ENCODE measurements at regions not wholly inside any gene's neighbourhood (a gene's known extent, or its start where the extent isn't known, plus 50 kb on each side); places are given as distances from the start of the nearest gene placed in this dataset.

DNA sequence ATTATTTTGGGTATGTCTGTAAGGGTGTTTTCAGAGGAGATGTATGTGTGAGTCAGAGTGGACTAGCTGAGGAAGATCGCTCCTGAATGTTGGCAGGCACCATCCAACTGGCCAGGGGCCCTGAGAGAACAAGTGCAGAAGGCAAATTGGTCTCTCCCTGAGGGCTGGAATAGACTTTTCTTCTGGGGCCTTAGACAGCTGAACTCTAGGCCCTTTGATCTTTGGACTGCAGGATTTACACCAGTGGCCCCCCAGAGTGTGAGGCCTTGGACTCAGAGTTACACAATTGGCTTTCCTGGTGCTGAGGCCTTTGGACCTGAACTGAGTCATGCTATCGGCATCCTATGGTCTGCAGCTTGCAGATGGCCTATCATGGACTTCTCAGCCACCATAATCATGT lies 217.2 kb downstream of the REEP3 start:
- no peaks in the 10 kb centered on the region for H3K27me3 ChIP-seq (ENCODE audit: control insufficient read depth, insufficient read depth, low read length)
- no peaks in the 10 kb centered on the region for H3K36me3 ChIP-seq (ENCODE audit: control insufficient read depth, insufficient read depth, low read length)
- no peak overlapping the region for H3K4me3 ChIP-seq (ENCODE audit: low read depth, low read length)
- DNase-seq (ENCODE audit: low read depth) = no peak
- TF ChIP-seq, protein P1, sequence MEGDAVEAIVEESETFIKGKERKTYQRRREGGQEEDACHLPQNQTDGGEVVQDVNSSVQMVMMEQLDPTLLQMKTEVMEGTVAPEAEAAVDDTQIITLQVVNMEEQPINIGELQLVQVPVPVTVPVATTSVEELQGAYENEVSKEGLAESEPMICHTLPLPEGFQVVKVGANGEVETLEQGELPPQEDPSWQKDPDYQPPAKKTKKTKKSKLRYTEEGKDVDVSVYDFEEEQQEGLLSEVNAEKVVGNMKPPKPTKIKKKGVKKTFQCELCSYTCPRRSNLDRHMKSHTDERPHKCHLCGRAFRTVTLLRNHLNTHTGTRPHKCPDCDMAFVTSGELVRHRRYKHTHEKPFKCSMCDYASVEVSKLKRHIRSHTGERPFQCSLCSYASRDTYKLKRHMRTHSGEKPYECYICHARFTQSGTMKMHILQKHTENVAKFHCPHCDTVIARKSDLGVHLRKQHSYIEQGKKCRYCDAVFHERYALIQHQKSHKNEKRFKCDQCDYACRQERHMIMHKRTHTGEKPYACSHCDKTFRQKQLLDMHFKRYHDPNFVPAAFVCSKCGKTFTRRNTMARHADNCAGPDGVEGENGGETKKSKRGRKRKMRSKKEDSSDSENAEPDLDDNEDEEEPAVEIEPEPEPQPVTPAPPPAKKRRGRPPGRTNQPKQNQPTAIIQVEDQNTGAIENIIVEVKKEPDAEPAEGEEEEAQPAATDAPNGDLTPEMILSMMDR (IDR thresholded peaks at IDR 0.05; ENCODE audit: insufficient read depth, low read length, poor library complexity, severe bottlenecking) = no peak

DNA sequence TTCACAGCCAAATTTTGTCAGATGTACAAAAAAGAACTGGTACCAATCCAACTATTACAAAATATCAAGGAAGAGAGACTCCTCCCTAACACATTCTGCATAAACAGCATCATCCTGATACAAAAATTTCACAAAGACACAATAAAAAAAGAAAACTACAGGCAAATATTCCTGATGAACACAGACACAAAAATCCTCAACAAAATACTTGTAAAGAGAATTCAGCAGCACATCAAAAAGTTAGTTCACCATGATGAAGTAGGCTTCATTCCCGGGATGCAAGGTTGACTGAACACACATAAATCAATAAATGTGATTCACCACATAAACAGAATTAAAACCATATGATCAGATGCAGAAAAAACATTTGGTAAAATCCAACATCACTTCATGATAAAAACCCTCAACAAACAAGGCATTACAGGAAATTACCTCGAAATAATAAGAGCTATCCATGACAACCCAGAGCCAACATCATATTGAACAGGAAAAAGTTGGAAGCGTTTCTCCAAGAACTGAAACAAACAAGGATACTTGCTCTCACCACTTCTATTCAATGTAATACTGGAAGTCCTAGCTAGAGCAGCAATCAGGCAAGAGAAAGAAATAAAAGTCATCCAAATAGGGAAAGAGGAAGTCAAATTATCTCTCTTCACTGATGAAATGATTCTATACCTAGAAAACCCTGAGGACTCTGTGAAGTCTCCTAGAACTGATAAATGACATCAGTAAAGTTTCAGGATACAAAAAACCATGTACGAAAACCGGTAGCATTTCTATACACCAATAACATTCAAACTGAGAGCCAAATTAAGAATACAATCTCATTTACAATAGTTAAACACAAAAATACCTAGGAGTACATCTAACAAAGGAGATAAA lies 223.1 kb downstream of the REEP3 start:
- Histone ChIP-seq H3K36me3 (ENCODE audit: control insufficient read depth, insufficient read depth, low read length) (no peaks in the 10 kb centered on the region), H3K27me3 (ENCODE audit: control insufficient read depth, insufficient read depth, low read length) (no peaks in the 10 kb centered on the region), H3K4me3 (ENCODE audit: low read depth, low read length) (no peak overlapping the region)
- no peak for DNase-seq (ENCODE audit: low read depth)
- TF ChIP-seq, protein P1 (IDR thresholded peaks at IDR 0.05; ENCODE audit: insufficient read depth, low read length, poor library complexity, severe bottlenecking) = no peak

DNA sequence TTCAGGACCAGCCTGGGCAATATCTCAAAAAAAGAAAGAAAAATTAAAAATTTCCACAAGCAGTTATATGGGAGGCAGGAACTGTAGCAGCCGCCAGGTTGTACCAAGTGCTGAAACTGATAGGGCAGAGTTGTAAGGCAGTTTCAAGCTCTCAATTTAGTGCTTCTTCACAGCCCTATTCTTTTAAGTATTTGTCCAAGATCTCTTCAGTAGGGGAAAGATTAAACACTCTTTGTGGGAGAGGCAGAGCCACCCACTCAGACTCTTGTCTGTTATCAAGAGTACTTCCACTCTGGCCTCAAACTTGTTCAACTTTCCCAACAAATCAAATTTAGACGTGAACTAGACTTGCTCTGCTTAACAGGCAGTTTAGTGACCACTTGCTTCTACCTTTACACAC lies 228.7 kb downstream of the REEP3 start:
- DNase-seq (ENCODE audit: low read depth) = no peak
- TF ChIP-seq, protein P1 (IDR thresholded peaks at IDR 0.05; ENCODE audit: insufficient read depth, low read length, poor library complexity, severe bottlenecking) = no peak
- H3K4me3 ChIP-seq (ENCODE audit: low read depth, low read length) = no peak overlapping the region
- no peaks in the 10 kb centered on the region for H3K27me3 ChIP-seq (ENCODE audit: control insufficient read depth, insufficient read depth, low read length)
- no peaks in the 10 kb centered on the region for H3K36me3 ChIP-seq (ENCODE audit: control insufficient read depth, insufficient read depth, low read length)

DNA sequence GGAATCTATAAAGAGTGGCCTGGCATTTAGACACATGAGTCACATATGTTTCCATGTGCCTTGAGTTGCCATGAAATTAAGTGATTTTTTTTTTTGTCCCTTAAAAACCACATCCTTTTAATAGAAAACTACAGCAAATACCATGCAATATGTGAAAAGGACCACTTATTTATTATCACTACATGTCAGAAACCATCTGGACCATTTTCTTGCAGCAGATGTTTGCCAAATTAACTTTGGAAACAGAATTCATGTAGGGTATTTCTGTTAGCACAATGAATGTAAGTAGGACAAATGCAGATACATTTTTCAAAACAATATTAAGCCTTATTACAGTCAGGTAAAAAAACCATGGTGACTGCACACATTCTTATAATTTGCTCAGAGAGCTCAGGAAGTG lies 230.6 kb downstream of the REEP3 start:
- DNase-seq (ENCODE audit: low read depth) = no peak
- no peak overlapping the region for H3K4me3 ChIP-seq (ENCODE audit: low read depth, low read length)
- H3K27me3 ChIP-seq (ENCODE audit: control insufficient read depth, insufficient read depth, low read length) = no peaks in the 10 kb centered on the region
- no peaks in the 10 kb centered on the region for H3K36me3 ChIP-seq (ENCODE audit: control insufficient read depth, insufficient read depth, low read length)
- TF ChIP-seq, protein P1 (IDR thresholded peaks at IDR 0.05; ENCODE audit: insufficient read depth, low read length, poor library complexity, severe bottlenecking) = no peak

DNA sequence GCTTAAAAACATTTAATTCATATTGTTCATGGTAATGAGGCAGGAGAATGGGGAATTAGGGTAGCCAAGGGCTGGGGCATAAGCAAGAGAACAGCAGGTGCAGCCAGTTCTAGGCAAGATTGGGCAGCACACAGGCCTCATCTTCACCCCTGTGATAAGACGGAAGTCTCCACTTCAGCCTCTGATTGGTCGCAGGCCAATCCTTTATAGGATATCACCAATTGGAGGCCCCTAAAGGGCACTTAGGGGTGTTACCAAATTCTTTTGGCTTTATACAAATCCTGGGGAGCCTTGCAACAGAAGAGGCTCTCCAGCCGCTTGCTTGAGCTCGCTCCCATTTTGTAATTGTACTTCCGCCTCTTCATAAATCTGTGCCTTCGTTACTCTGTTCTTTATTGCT lies 231.1 kb downstream of the REEP3 start:
- no peak for DNase-seq (ENCODE audit: low read depth)
- TF ChIP-seq, protein P1 (IDR thresholded peaks at IDR 0.05; ENCODE audit: insufficient read depth, low read length, poor library complexity, severe bottlenecking) = no peak
- H3K27me3 ChIP-seq (ENCODE audit: control insufficient read depth, insufficient read depth, low read length) = no peaks in the 10 kb centered on the region
- no peak overlapping the region for H3K4me3 ChIP-seq (ENCODE audit: low read depth, low read length)
- no peaks in the 10 kb centered on the region for H3K36me3 ChIP-seq (ENCODE audit: control insufficient read depth, insufficient read depth, low read length)

DNA sequence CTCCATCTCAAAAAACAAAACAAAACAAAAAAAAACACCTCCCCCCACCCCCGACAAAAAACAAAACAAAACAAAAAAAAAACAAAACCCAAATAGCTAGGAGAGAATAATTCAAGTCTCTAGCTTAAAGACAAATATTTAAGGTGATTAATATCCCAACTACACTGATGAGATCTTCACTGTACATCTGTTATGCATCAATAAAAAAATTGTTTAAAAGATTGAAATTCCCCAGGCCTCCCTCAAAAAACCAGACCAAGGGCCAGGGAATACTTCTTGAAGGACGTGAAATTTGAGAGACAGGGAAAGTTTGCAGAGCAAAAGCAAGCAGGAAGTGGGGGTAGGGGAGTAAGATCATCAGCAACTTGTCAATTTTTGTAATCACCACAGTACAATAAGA lies 232.6 kb downstream of the REEP3 start:
- no peak for DNase-seq (ENCODE audit: low read depth)
- TF ChIP-seq, protein P1 (IDR thresholded peaks at IDR 0.05; ENCODE audit: insufficient read depth, low read length, poor library complexity, severe bottlenecking) = no peak
- H3K4me3 ChIP-seq (ENCODE audit: low read depth, low read length) = no peak overlapping the region
- no peaks in the 10 kb centered on the region for H3K27me3 ChIP-seq (ENCODE audit: control insufficient read depth, insufficient read depth, low read length)
- no peaks in the 10 kb centered on the region for H3K36me3 ChIP-seq (ENCODE audit: control insufficient read depth, insufficient read depth, low read length)

Data from kidney epithelial cell (primary cell).